Cardiac fibroblast (primary cell): ENCODE measurements at regions not wholly inside any gene's neighbourhood (a gene's known extent, or its start where the extent isn't known, plus 50 kb on each side); places are given as distances from the start of the nearest gene placed in this dataset.

ENCODE experiments used
- DNase-seq, 2 donors: peaks; one replicate each; pipeline versions ENCODE4 v3.0.0 to v3.0.0-alpha.2; 2010; ENCODE audit warnings: low read depth in 2 of 2
- H3K4me3 ChIP-seq, 2 donors: replicated peaks in 1 of 2; 1 replicate in 1 of 2; 2 replicates in 1 of 2; pipeline ENCODE4 v1.5.1; 2011; ENCODE audit warnings: low read depth in 2 of 2, low read length in 2 of 2, mild to moderate bottlenecking in 2 of 2, moderate library complexity in 1 of 2
- TF ChIP-seq, protein P1 (sequence below): IDR thresholded peaks from one replicate; pipeline ENCODE4 v1.5.1; 2011; ENCODE audit warnings: low read depth, mild to moderate bottlenecking, low read length, inconsistent platforms

GRCh38 chr10:91111060-91111459 lies 109.4 kb upstream of the PCGF5 start:
- no peak for DNase-seq
- TF ChIP-seq, protein P1, sequence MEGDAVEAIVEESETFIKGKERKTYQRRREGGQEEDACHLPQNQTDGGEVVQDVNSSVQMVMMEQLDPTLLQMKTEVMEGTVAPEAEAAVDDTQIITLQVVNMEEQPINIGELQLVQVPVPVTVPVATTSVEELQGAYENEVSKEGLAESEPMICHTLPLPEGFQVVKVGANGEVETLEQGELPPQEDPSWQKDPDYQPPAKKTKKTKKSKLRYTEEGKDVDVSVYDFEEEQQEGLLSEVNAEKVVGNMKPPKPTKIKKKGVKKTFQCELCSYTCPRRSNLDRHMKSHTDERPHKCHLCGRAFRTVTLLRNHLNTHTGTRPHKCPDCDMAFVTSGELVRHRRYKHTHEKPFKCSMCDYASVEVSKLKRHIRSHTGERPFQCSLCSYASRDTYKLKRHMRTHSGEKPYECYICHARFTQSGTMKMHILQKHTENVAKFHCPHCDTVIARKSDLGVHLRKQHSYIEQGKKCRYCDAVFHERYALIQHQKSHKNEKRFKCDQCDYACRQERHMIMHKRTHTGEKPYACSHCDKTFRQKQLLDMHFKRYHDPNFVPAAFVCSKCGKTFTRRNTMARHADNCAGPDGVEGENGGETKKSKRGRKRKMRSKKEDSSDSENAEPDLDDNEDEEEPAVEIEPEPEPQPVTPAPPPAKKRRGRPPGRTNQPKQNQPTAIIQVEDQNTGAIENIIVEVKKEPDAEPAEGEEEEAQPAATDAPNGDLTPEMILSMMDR: no peak
- H3K4me3 ChIP-seq: no peak overlapping the region

DNA sequence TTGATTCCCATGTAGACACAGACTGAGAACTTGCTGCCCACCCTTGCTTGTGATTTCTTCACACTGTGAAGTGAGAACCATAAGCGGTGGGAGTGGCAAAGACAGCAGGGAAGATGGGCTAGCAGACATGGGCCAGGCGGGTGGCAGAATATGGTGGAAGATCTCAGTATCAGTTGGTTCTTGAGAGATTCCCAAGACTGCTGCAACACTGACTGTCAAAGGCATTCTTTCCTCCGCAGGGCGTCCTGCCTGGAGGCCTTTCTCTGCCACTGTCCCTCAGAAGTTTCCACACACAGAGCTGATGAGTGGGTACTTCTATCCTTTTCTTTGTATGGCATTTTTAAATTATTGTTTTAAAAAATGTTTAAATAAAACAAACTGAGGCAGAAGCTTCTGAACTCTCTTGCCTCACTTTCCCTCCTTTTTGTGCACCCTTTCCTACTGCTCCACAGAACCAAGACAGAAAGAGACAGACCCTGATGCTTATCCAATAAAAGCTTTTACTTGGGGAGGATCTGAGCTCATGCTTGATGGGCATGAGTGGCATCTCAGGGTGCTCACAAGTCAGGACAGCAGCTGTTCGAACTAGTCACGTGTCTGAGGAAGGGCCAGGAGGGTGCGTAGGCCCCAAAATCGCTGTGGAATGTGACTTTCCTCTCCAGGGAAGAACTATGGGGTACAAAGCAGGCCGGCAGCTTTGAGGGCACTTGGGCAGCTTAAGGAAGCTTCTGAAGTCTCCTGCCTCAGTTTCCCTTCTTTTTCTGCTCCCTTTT lies 104.7 kb upstream of the PCGF5 start:
- H3K4me3 ChIP-seq: no peak overlapping the region
- DNase-seq: no peak
- TF ChIP-seq, protein P1: no peak

- DNase-seq: no peak
- TF ChIP-seq, protein P1: no peak
- H3K4me3 ChIP-seq: no peak overlapping the region
Measured at GRCh38 chr10:91117505-91117904, 103.0 kb upstream of the PCGF5 start.

DNA sequence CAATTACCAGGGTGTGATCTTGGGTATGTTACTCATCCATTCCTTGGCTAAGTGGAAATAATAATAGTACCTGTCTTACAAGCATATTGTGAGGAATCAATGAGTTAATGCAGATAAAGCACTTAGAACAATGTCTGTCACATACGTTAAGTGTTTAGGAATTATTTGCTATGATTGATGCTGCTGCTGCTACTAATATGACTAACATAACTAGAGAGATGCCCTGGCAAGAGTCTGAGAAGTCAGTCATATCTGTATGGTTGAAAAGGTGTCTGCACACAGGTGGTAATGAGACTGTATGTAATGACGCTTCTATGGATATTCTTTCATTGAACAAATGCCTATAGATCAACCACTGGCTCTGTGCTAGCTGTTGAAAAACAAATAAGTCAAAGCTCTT lies 100.1 kb upstream of the PCGF5 start:
- no peak overlapping the region for H3K4me3 ChIP-seq
- no peak for DNase-seq
- TF ChIP-seq, protein P1: no peak

GRCh38 chr10:91123261-91123660 lies 97.2 kb upstream of the PCGF5 start:
- TF ChIP-seq, protein P1: no peak
- H3K4me3 ChIP-seq: no peak overlapping the region
- no peak for DNase-seq

DNA sequence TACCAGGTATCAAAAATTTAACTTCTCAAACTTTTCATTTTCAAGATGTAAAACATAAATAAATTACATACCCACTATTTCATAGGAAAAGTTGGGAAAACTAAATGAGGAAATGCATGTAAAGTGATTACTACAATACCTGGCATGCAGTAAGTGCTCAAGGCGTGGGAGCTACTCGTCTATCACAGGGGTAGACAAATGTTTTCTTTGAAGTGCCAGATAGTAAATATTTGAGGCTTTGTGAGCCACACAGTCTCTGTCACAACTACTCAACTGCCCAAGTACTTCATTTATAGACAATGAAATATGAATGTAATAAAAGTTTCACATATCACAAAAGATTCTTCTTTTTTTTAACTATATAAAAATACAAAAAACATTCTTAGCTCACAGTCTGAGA lies 96.4 kb upstream of the PCGF5 start:
- H3K4me3 ChIP-seq: no peak overlapping the region
- no peak for DNase-seq
- TF ChIP-seq, protein P1: no peak

GRCh38 chr10:91126471-91126870 lies 94.0 kb upstream of the PCGF5 start:
- DNase-seq: no peak
- TF ChIP-seq, protein P1: no peak

More at GRCh38 chr10:91126471-91126870, 94.0 kb upstream of the PCGF5 start:
- H3K4me3 ChIP-seq: no peak overlapping the region
